NCI-H1694 (cell line): ENCODE measurements at regions not wholly inside any gene's neighbourhood (a gene's known extent, or its start where the extent isn't known, plus 50 kb on each side); places are given as distances from the start of the nearest gene placed in this dataset.

Experiments
- DNase-seq: peaks from one replicate; lab custom pipeline; 2025; lab: John Stamatoyannopoulos, UW

DNA sequence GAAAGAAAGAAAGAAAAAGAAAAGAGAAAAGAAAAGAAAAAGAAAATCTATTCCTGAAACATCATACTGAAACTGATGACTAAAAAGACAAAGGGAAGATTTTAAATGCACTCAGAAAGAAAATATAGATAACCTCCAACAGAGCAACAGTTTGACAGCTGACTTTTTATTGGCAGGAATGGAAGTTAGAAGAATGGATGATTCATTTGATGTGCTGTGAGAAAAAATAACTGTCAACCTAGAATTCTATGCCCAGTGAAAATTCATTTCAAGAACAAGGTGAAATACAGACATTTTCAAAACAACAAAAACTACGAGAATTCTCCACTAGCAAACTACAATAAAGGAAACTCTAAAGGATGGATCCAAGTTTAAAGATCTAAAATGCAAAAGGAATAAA lies 50.5 kb upstream of the HSPA12A start:
- no peak for DNase-seq

DNA sequence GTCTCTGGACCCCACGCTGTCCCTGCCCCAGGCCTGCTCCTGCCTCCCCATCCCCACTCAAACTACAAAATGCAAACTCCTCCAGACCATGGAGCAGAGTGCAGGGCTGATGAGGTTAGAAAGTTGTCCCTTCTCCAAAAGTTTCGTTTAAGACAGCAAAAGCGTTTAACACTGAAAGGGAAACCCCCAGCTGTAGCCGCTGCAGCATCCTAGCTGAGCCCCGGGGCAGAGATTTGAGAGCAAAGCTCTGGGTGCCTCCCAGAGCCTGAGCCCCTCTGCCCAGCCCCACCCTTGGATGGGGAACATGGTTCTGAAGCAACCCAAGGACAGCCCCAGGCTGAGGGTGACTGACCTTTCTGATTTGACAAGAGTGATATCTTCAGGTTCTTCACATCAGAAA lies 52.8 kb upstream of the ENO4 start:
- DNase-seq, result no peak

GRCh38 chr10:116796910-116797513 lies 52.3 kb upstream of the ENO4 start:
- DNase-seq, result peak; percentile 21

GRCh38 chr10:116798859-116799258 lies 50.4 kb upstream of the ENO4 start:
- DNase-seq, result no peak
